Right renal pelvis (tissue), 4 donors: ENCODE measurements at regions not wholly inside any gene's neighbourhood (a gene's known extent, or its start where the extent isn't known, plus 50 kb on each side); places are given as distances from the start of the nearest gene placed in this dataset.
"Not testable (repeated sequence)": the region's sequence is repeated elsewhere in the genome, so short reads cannot be mapped to it uniquely, and the experiment has no call there.

Source experiments
- DNase-seq, 4 donors: peaks; one replicate each; pipeline ENCODE4 v3.0.0-alpha.2; 2013; ENCODE audit warnings: low read depth in 4 of 4, low spot score in 3 of 4, missing footprints in 1 of 4

DNA sequence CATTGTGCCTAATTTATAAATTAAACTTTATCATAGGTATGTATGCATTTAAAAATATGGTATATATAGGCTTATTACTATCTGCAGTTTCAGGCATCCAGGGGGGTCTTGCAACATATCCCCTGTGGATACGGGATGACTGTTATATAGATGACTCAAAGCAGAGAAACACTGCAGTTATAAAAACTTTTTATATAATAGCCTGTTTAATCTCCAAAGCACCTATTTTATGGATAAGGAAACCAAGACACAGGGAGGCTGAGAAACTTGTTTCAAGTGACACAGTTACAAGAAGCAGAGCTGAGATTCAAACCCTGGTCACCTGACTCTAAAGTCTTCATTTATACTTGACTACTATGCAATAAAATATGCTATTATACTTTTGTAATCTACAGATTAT lies 897.7 kb downstream of the KCNA4 start:
- no peak for DNase-seq

DNA sequence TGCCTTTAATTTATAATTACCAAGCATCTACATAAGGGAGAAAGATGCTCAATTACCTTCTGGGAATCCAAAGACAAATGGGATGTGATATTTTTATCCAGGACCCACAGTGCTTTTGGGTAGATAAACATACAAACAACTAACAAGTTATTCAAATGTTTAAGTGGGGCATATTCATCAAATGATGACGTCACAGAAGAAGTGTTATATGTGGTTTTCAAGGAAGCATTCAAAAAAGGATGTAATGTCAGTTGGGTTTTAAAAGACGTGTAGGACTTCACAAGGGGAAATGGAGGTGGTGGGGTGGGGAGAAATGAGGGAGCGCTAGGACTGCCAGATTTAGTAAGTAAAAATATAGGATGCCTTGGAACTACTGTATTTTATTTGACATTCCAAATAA lies 915.9 kb downstream of the KCNA4 start:
- DNase-seq, result no peak

DNA sequence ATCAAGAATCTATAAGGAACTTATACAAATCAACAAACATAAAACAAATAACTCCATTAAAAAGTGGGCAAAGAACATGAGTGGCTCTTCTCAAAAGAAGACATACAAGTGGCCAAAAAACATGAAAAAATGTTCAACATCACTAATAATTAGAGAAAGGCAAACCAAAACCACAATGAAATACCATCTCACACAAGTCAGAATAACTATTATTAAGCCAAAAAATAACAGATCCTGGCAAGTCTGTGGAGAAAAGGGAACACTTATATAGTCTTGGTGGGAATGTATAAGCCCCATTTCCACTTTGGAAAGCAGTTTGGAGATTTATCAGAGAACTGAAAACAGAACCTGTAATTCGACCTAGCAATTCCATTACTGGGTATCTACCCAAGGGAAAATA lies 921.0 kb downstream of the KCNA4 start:
- DNase-seq, result no peak

DNA sequence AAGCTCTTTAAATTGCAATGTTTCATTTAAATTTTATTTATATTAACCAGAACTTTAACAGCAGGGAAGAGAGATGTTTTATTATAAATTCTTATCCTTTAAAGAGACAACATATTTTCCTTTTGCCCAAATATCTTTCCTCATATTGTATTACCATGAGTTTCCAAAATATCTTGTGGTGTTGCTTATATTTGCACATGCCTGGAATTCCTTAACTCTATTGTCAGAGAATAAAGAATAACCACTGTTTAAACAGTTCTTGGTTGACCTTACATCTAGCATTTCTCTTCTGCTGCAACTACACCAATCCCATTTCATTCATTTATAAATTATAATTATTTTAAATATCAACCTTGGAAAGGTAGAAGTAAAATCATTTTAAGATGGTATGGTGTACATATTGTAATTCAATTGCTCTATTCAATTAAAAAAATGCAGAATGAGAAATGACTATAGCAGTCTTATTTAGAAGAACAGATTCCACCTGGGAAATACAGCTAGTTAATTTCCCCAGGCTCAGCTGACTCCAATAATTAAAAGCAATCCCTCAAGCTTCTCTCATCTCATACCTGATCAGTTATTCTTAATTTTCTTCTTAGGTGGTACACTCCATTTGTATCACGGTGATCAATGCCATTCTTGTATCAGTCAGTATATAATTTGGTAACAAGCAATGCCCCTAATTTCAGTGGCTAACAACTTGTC lies 923.3 kb downstream of the KCNA4 start:
- no peak for DNase-seq

DNA sequence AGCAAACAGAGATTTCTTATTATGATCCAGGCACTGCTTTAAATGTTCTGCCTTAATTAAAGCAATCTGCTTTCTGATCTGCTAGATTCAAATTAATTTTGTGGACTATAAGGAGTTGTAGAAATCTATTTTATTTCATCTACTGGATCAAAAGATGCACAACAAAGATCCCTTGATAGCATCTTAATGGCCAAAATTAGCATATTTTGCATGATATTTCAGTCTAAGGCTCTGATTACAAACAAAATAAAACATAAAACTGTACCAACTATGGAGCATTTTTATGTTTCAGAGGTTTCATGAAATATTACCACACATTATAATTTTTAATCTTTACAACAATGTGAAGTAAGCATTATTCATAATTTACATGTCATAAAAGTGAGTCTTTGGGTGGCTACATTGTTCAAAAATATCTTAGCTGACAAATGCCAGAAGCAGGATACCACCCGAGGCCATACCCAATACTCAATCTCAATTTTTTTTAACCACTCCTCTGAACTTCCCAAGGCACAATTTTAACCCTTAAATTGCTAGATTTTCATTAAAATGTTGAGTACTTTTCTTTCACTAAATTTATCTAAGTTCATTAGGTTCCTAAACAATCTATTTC lies 929.5 kb downstream of the KCNA4 start:
- no peak for DNase-seq

DNA sequence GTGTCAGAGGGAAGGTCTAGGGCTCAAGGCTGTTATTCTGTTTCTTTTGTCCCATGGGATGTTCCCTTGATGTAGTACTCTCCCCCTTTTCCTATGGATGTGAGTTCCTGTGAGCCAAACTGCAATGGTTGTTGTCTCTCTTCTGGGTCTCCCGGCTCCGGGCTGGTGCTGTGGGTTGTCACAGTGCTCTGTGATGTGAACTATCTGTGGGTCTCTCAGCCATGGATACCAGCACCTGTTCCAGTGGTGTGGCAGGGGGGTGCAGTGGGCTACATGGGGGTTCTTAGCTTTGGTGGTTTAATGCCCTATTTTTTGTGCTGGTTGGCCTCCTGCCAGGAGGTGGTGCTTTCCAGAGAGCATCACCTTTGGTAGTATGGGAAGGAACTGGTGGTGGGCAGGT lies 941.1 kb downstream of the KCNA4 start:
- DNase-seq, result no peak

DNA sequence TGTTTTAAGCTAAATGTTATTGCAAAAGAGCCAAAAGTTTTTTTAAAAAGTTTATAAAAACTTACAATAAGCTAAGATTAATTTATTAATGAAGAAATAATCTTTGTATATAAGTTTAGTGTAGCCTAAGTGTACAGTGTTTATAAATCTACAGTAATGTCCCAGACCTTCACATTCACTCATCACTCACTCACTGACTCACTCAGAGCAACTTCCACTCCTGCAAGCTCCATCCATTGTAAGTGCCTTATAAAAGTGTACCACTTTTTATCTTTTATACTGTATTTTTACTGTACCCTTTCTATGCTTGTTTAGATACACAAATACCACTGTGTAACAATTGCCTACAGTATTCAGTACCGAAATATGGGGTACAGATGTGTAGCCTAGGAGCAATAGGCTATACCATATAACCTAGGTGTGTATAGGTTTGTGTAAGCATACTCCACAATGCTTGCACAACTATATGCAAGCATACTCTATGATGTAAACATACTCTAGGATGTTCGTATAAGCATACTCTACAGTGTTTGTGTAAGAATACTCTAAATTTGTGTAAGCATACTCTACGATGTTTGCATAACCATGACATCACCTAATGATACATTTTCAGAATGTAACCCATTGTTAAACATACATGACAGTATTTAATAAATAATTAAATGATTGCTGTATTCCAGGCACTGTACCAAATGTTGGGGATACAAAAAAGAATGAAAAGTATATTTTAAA lies 953.0 kb downstream of the KCNA4 start:
- DNase-seq, result no peak

DNA sequence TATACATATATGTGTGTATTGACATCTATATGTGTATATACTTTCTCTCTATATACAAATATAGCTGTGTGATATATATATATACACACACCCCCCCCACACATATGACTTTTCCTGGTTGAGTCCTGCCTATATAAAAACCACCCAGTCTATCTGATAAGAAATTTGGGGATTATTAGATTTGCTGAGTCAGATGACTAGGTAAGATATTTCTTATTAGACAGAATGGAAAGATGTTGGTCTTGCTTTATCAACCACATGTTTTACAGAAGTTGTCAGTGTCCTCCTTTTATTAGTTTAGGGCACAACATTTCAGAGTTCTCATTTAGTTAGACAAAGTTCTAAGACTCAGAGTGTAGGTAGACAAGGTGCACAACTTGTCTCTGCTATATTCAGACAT lies 953.3 kb downstream of the METTL15 start:
- DNase-seq, result no peak

DNA sequence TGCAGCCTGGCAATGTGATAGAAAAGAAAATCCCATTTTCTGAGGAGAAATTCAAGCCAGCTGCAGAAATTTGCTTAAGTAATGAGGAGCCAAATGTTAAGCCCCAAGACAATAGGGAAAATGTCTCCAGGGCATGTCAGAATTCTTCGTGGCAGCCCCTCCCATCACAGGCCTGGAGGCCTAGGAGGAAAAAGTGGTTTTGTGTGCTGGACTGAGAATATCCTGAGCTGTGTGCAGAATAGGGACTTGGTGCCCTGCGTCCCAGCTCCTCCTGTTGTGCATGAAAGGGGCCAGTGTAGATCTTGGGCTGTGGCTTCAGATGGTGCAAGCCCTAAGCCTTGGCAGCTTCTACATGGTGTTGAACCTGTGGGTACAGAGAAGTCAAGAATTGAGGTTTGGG lies 948.3 kb downstream of the METTL15 start:
- DNase-seq, result not testable (repeated sequence)

DNA sequence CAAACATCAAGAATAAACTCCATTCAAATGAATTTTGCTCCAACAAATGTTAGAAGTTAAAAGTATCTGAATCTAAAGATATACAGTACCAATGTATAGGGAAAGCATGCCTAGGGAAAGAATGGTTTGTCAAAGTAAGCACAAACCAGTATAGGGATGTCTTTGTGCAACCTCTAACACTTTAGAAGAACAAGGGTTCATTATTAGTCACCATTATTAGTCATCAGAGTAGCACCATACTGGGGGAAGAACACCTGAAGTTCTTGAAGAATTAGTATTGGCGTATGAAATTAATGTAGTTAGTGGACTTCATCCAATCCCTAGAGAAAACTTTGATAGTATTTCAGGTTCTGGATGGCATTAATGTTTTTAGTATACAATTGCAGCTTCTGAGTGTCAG lies 943.7 kb downstream of the METTL15 start:
- DNase-seq, result no peak

DNA sequence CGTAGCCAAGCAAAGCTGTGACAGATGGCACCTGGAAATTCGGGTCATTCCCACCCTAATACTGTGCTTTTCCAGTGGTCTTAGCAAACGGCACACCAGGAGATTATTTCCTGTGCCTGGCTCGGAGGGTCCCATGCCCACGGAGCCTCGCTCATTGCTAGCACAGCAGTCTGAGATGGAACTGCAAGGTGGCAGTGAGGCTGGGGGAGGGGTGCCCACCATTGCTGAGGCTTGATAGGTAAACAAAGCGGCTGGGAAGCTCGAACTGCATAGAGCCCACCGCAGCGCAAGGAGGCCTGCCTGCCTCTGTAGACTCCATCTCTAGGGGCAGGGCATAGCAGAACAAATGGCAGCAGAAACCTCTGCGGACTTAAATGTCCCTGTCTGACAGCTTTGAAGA lies 942.8 kb downstream of the METTL15 start:
- not testable (repeated sequence) for DNase-seq

DNA sequence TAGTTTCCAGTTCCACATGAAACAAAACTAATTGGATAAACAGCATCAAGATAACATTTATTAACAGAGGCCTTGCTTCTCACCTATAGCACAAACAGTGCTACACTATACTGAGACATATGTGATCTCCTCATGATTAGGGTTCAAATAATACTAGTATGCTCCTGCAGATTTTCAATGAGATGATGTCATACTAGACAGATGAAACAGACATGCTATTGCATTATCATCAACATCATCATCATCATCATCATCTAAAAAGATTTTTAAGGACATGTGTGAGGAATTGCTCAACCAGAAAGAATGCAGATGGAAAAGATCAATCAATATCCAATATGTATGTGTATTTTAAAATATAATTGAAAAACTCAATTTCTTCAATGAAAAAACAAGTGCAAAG lies 932.3 kb downstream of the METTL15 start:
- no peak for DNase-seq

DNA sequence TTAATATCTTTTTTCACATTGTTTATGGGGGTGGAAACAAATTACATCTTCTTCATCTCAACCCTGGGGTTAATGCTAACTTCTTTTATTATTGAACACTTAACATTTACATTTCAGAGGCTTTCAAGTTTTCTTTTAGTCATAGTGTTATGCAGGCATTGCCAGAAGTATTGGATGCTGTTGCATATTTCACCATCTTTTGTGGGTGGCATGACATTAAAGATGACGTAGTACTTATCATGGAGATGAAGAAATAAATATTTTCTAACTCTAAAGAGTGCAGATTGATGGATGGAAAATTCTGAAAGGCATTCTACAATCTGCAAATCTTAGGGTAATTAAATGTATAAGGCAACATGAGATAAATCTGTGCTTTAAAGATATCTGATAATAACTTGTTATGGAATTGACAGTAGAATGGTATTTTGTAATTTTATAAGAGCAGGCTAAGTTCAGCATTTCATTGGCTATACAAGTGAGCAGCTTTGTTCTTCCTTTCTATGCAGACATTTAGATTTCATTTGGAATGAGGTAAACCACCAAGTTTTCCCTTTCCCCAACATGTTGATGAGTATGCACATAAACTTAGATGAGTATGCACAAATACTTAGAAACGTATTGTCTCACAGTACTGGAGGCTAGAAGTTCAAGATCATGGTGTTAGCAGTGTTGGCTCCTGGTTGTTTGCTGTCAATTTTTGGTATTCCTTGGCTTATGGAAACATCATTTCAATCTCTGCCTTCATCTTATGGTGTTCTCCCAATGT lies 924.4 kb downstream of the METTL15 start:
- DNase-seq, result no peak

DNA sequence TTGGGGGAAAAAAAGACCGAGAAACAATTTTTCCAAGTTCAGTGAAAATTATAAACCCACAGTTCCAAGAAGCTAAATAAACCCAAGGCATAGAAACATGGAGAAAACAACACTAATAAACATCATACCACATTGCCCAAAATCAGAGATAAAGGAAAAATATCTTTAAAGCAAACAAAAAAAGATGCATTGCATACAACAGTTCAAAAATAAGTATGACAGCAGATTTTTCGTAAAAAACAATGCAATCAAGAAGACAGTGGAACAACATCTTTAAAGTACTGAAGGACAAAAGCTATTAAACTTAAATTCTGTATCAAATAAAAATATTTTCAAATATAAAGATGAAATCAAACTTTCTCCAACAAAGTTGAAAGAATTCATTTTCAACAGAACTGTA lies 921.3 kb downstream of the METTL15 start:
- DNase-seq, result no peak

DNA sequence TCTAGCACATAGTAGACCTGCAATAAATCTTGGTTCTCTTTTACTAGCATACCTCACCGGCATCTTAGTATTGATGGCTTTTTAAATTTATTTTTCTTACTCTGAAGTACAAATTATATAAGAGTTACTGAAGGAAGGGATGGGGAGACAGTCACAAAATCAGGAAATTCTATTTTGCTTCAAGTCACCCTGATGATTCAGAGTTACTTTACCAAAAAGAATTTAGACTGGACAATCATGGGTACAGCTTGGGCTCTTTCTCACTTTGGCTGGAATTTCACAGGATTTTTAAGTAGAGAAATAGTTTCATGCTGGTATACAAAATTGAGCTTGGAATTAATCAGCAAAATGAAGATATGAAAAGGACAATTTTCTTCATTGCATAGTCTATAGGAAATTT lies 919.2 kb downstream of the METTL15 start:
- DNase-seq, result no peak

DNA sequence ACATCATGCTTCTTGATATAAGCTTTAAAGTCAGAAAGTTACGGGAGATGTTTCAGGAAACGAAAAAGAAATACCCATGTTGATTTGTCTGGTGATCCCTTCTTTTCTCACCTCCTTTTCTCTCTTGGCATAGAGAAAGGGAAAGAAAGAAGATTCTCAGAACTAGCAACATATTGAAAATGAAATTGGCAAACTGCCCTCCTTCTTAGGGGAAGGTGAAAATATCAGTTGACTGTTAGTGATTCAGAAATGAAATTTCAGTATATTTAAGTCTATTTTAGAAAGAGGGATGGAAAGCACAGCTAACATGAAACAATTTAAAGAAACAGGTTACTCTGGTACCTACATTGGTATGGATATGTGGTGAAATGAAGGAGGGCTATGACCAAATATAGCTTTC lies 918.1 kb downstream of the METTL15 start:
- DNase-seq, result no peak

DNA sequence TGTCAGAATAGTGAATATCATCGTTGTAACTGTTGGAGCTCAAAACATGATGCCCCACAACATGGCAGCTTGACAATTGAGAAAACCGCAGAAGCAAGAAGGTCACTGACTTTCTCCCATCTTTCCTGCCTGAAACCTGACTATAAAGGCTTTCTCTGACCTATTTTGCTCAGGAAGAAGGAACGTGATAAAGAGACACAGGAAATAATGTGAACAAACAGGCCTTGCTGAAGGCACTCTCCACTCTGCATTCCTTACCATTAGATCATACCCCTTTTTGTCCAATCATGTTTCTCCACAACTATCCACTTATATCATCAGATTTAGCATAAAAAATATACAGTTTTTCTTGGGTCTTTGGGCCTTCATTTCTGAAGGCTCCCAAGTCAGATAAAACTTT lies 916.8 kb downstream of the METTL15 start:
- no peak for DNase-seq

DNA sequence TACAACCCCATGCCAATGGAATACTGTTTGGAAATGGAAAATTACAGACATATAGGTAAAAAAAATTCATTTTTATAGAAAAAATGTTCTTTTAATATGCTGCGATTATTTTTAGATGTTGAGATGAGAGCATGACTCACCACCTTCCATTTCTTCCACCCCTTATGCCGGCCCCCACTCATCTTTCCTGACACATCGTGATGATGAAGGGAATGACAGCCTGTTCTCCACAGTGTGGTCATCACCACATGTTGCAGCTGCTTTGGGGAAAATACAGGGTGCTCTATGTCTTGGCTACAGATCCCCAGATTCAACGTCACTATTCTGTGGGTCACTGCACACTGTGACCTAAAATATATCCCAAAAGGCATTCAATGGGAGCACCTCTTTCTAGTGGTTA lies 916.2 kb downstream of the METTL15 start:
- no peak for DNase-seq

DNA sequence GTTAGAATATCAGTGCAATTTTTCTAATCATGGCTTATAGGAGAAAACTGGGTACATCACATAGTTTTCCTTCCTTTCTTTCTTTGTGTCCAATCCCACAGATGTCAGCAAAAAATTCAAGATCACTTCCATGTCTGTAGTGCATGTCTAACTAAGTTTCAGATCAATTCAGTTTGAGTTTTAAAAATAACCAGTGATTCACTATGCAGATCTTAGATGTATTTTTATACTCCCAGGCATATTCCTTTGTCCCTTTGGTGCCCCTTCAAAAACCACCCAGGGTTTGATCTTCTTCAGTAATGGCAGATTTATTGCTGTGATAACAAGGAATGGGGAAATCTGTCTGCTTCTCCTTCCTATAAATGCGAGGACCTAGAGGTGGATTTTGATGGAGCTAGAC lies 915.6 kb downstream of the METTL15 start:
- DNase-seq, result no peak

DNA sequence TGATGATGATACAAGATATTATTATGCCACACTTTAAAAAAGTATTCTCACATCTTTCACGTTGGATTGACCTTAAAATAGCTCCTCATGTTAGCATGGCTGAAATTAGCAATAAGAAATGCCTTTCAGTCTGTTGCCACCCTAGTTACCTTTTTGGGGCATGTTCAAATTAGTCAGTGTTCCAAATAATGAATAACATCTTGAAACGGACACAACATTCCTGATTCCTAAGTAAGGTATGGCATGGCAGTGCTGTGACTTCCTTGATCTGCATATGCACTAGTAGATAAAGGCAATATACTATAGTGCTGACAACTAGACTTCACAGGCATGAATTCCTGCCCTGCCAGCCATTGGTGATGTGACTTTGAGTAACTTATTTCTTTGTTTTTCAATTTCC lies 914.5 kb downstream of the METTL15 start:
- no peak for DNase-seq

DNA sequence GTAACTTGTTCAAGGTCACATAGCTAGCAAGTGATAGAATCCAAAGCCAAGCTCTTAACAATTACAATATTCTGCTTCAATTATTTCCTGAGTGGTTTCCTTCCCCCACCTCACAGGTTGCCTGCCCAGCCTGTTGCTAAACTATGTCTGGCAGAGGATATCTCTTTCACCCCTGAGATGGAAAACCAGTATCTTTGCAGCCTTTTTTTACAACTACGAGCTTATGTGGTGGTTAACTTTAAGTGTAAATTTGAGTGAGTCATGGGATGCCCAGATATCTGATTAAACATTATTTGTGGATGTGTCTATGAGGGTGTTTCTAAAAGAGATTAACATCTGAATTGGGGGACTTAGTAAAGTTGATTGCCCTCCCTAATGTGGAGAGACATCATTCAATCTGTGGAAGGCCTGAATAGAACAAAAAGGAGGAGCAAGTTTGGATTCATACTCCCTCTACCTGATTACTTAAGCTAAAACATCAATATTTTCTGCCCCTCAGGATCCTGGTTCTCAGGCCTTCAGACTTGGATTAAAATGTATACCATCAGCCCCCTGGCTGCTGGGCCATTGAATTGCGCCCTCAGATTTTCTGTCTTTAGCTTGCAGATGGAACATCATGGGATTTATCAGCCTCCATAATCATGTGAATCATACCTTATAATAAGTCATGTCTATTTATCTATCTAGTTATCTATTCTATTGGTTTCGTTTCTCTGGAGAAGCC lies 911.9 kb downstream of the METTL15 start:
- no peak for DNase-seq
